ENCODE measurements at regions not wholly inside any gene's neighbourhood (a gene's known extent, or its start where the extent isn't known, plus 50 kb on each side); places are given as distances from the start of the nearest gene placed in this dataset.

DNA sequence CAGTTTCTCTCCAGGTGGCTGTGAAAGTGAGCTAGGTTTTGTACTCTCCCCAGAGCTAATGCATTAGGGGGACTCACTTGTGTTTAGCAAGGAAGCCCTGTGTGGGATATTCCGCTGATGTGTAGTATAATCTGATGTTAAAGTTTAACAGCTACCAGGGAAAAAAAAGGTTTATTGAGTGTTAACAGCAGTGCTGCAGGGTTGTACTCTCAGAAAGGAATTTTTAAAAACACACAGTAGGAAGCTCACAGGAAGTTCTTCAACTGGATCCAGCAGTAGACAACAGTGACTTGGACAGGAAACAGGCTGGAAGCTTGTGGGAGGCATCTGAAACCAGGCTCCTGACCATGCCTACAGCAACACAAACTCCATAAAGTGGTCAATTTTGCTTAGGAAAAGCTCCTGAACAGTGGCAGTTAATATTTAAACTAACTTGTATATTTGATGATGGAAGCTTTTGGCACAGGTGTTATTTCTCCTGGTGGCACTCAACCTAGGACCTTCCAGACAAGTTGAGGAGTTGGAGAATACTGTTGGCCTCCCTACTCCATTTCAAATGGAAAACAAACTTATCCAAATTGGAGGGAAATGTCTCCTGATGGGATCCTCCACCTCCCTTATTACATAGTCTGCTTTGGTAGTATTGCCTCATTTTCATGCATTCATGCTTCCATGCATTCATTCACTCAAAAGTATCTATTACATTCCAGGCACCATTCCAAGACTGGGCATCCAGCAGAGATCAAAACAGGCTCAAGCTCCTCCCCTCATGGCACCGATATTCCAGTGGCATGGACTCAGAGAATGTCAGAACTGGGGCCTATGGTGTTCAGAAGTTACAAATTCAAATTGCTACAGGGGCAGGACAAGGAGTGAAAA is 54.7 kb downstream of the FOXD1 start:
- 60% methylated on average over 2 of the region's 2 CpGs for WGBS (ENCODE audit: missing lambda C conversion rate)
- no peak for FAIRE-seq
- Histone ChIP-seq H3K4me2 (no peak overlapping the region; the same call in 2 of the 3 replicates), H3K4me3 (no peak overlapping the region), H3K4me1 (0 out of 3 replicates have a peak, but pooled peaks cover 5% of the 10 kb centered on the region), H3K9me3 (no peaks in the 10 kb centered on the region), H3K27ac (no peak overlapping the region)
- no peak for DNase-seq (ENCODE audit: low read depth in 1 of 2, low spot score in 1 of 2)
- no peak for ATAC-seq
- ChIA-PET CTCF (interaction anchor here (1.2 to 1.7 kb wide), 6 partner anchors 9 to 178 kb away, joined by 3 to 7 read pairs (median 3); no protein-coding TSS in a partner anchor), POLR2A (no interaction called here)
- TF ChIP-seq SREBF2 (IDR thresholded peaks at IDR 0.05), result no peak
- no peak for TF ChIP-seq ZC3H11A (IDR thresholded peaks at IDR 0.05)
- no peak for TF ChIP-seq MAFK (IDR thresholded peaks at IDR 0.05; ENCODE audit: partially characterized antibody)
- TF ChIP-seq, protein P1, sequence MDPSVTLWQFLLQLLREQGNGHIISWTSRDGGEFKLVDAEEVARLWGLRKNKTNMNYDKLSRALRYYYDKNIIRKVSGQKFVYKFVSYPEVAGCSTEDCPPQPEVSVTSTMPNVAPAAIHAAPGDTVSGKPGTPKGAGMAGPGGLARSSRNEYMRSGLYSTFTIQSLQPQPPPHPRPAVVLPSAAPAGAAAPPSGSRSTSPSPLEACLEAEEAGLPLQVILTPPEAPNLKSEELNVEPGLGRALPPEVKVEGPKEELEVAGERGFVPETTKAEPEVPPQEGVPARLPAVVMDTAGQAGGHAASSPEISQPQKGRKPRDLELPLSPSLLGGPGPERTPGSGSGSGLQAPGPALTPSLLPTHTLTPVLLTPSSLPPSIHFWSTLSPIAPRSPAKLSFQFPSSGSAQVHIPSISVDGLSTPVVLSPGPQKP (IDR thresholded peaks at IDR 0.05; ENCODE audit: low read depth, low read length), result no peak
- no peak for TF ChIP-seq HDAC2 (IDR thresholded peaks at IDR 0.05)
- TF ChIP-seq CTCF (IDR thresholded peaks at IDR 0.05), result no peak
- TF ChIP-seq ATOH8 (CRISPR knock-in tag; IDR thresholded peaks at IDR 0.05; ENCODE audit: low read depth), result no peak
- no peak for TF ChIP-seq BHLHE40 (IDR thresholded peaks at IDR 0.05; ENCODE audit: low read depth, low read length)
- TF ChIP-seq SMC3 (IDR thresholded peaks at IDR 0.05), result no peak
- no peak for TF ChIP-seq CBX8 (IDR thresholded peaks at IDR 0.05)
- no peak for TF ChIP-seq POLR2A (IDR thresholded peaks at IDR 0.05; ENCODE audit: low read length)
- TF ChIP-seq, protein P2, sequence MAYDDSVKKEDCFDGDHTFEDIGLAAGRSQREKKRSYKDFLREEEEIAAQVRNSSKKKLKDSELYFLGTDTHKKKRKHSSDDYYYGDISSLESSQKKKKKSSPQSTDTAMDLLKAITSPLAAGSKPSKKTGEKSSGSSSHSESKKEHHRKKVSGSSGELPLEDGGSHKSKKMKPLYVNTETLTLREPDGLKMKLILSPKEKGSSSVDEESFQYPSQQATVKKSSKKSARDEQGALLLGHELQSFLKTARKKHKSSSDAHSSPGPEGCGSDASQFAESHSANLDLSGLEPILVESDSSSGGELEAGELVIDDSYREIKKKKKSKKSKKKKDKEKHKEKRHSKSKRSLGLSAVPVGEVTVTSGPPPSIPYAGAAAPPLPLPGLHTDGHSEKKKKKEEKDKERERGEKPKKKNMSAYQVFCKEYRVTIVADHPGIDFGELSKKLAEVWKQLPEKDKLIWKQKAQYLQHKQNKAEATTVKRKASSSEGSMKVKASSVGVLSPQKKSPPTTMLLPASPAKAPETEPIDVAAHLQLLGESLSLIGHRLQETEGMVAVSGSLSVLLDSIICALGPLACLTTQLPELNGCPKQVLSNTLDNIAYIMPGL (CRISPR knock-in tag; IDR thresholded peaks at IDR 0.05; ENCODE audit: borderline replicate concordance), result no peak
- TF ChIP-seq FOXS1 (CRISPR knock-in tag; IDR thresholded peaks at IDR 0.05), result no peak
- TF ChIP-seq EHMT2 (IDR thresholded peaks at IDR 0.05; ENCODE audit: low read depth), result no peak
- TF ChIP-seq REST (IDR thresholded peaks at IDR 0.05), result no peak
- TF ChIP-seq FOSL2 (IDR thresholded peaks at IDR 0.05), result no peak
- TF ChIP-seq FOSL2 (CRISPR knock-in tag; IDR thresholded peaks at IDR 0.05), result no peak
- TF ChIP-seq JUN (IDR thresholded peaks at IDR 0.05), result no peak
- TF ChIP-seq NPAS2 (CRISPR knock-in tag; IDR thresholded peaks at IDR 0.05; ENCODE audit: borderline replicate concordance), result no peak
- TF ChIP-seq NR3C1 (IDR thresholded peaks at IDR 0.05), result no peak
- no peak for TF ChIP-seq HEYL (CRISPR knock-in tag; IDR thresholded peaks at IDR 0.05)

All from A549 (cell line).